ENCODE measurements at regions not wholly inside any gene's neighbourhood (a gene's known extent, or its start where the extent isn't known, plus 50 kb on each side); places are given as distances from the start of the nearest gene placed in this dataset.
"Not testable (repeated sequence)": the region's sequence is repeated elsewhere in the genome, so short reads cannot be mapped to it uniquely, and the experiment has no call there.

DNA sequence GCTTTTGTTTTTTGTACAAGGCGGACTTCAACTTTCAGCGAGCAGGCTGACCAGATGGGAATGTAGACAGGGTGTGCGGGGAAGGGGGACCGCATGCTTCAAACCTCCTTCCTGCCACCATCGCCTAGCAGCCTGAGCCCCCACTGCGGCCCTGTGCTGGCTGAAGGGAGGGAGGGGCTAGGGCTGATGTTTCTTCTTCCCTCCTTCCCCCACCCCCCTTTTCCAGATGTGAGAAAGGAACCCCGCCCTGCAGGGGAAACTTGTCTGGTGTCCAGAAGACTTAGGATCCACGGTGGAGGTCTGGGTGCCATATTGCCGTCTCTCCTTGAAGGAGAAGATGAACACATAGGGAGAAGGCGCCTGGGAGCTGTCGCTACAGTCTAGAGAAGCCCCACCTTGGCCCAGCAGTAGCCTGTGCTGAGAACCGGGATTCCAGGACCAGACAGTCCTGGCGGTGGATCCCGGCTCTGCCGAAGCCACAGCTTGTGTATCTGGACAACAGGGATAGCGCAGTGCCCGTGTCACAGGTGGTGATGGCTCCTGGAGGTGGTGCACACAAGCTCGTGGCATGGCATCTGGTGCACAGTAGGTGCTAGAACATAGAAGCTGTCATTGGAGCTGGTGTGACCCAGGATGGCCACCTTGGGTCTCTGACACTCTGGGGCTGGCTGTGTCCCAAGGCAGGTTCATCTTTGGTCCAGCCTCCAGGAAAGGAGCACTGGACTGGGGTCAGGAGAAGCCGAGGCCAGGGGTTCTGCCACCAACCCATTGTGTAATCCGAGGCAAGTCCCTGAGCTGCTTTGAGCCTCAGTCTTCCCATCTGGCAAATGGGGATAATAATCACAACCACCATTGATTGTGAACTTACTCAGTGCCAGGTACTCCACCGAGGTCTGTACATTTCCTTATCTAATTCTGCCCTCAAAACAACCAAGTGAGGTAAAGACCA lies 205.6 kb downstream of the C9orf50 start:
- peaks cover 17 to 27% of the 10 kb centered on the region in 2 donors for H3K4me1 ChIP-seq (ENCODE audit: control insufficient read depth in 1 of 2, low read depth in 2 of 2)
- H3K4me3 ChIP-seq = no peak overlapping the region
- no peak for DNase-seq (ENCODE audit: low spot score)
- no peaks in the 10 kb centered on the region for H3K27me3 ChIP-seq (replicated peaks; ENCODE audit: insufficient read depth)
- no peaks in the 10 kb centered on the region for H3K36me3 ChIP-seq
- no peaks in the 10 kb centered on the region for H3K9me3 ChIP-seq
- TF ChIP-seq, protein P1, sequence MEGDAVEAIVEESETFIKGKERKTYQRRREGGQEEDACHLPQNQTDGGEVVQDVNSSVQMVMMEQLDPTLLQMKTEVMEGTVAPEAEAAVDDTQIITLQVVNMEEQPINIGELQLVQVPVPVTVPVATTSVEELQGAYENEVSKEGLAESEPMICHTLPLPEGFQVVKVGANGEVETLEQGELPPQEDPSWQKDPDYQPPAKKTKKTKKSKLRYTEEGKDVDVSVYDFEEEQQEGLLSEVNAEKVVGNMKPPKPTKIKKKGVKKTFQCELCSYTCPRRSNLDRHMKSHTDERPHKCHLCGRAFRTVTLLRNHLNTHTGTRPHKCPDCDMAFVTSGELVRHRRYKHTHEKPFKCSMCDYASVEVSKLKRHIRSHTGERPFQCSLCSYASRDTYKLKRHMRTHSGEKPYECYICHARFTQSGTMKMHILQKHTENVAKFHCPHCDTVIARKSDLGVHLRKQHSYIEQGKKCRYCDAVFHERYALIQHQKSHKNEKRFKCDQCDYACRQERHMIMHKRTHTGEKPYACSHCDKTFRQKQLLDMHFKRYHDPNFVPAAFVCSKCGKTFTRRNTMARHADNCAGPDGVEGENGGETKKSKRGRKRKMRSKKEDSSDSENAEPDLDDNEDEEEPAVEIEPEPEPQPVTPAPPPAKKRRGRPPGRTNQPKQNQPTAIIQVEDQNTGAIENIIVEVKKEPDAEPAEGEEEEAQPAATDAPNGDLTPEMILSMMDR (IDR thresholded peaks at IDR 0.05) = no peak
- no peak for ATAC-seq (ENCODE audit: insufficient number of reproducible peaks, low FRiP score, low read depth)
- H3K27ac ChIP-seq = peak overlapping the region in 1 of 2 donors; percentile 100

DNA sequence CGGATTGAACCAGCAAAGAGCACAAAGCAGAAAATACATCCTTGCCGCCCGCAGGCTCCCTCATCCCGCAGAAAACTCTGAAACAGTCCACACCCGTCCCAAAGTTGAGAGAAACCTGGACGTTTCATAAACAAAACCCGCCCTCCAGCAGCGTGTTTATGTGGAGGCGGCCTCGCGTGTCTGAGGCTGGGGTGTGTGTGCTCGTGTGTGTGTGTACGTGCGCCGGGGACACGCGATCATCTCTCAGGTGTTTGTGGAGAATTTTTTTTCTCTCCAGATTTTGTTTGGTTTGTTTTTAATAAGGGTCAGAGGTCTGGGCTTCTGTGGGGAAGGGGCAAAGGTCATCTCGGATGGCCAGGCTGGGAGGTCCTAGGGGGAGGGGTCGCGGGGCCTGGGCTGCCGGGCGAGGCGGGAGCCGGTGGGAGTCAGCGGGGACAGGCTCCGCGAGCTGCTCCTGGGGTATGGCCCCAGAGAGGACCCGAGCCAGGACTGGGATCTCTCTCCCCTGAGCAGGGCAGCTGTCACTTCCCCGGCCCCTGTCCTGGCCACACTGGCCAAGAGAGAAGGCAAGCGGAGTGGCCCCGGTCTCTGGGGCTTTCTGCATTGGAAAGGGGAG lies 206.4 kb downstream of the C9orf50 start:
- TF ChIP-seq, protein P1 (IDR thresholded peaks at IDR 0.05) = no peak
- Histone ChIP-seq H3K36me3 (no peaks in the 10 kb centered on the region), H3K4me1 (ENCODE audit: control insufficient read depth in 1 of 2, low read depth in 2 of 2) (peaks cover 17 to 27% of the 10 kb centered on the region in 2 donors), H3K27me3 (replicated peaks; ENCODE audit: insufficient read depth) (no peaks in the 10 kb centered on the region), H3K9me3 (no peaks in the 10 kb centered on the region), H3K4me3 (peak overlapping the region; percentile 72), H3K27ac (peak overlapping the region; percentile 100)
- ATAC-seq (ENCODE audit: insufficient number of reproducible peaks, low FRiP score, low read depth) (no peak), DNase-seq (ENCODE audit: low spot score) (no peak)

DNA sequence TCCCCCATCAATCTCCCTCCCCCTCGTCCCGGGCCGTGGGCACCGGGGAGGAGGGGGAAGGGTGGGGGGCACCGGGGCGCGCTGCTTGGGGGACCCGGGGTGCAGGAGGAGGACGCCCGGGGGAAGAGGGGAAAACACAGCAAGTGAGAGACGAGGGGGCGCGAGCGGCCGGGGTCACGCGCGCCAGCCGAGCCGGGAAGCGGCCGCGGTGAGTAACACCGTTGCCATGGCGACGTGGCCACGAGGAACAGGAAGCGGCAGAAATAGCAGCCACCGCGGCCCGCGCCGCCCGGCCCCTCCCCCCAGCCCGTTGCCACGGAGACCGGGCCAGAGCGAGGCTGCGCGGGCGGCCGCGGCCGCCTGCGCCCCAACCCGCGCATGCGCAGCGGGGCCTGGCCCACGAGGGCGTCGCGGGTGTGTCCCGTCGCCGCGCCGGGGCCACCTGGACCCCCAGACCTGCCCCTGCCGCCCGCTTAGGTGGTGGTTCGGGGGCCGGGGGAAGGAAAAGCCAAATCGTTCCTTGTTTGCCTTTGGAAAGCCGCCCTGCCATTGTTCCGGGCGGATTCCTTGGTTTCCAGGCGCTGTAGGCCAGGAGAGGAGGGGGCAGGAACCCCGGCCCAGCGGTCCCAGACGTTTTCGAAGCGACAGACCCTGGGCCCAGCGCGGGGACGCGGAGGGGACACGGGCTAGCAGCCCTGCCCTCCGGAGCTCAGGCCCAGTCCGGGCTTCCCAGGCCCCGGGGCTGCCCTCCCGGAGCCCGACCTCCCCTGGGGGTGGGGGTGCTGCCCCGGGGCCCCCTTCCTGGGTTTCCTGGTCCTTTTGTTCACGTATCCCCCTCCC lies 207.1 kb downstream of the C9orf50 start:
- Histone ChIP-seq H3K27ac (peak overlapping the region; percentile 100), H3K36me3 (no peaks in the 10 kb centered on the region), H3K9me3 (no peaks in the 10 kb centered on the region), H3K4me1 (ENCODE audit: control insufficient read depth in 1 of 2, low read depth in 2 of 2) (peaks cover 21 to 35% of the 10 kb centered on the region in 2 donors), H3K27me3 (replicated peaks; ENCODE audit: insufficient read depth) (no peaks in the 10 kb centered on the region), H3K4me3 (peak overlapping the region; percentile 72)
- TF ChIP-seq, protein P1 (IDR thresholded peaks at IDR 0.05) = no peak
- peak; percentile 99 for DNase-seq (ENCODE audit: low spot score)
- ATAC-seq (ENCODE audit: insufficient number of reproducible peaks, low FRiP score, low read depth) = peak; percentile 76

DNA sequence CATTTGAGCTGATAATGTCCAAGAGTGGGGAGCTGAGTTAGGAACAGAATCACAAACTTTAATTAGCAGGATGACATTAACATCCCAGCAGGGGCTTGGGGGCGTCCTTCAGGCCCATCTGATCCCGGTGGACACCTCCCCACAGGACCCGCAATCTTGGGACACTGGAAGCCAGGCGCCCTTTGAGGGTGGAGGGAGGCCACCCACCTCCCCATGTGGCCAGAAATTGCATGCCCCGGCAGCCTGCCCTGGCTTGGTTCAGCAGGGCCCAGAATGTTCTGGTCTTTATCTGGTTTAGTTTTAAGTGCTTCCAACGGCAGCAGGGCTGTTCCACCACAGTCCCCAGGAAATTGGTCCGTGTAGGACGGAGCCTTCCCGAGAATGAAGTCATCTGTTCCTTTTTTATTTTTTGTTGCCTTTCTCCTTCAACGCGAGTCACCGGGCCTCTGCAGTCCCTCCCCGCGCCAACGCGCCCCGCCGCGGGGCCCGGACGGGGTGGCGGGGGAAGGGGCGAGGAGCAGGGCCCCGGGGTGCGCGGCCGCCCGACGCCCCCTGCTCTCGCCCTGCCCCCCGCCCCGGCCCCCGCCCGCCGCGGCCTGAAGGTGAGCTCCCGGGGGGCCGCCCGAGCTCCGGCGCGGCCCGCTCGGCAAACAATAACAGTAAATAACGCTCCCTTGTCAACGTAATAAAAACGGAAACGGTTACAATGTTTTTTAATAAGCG lies 207.9 kb downstream of the C9orf50 start:
- H3K36me3 ChIP-seq = no peaks in the 10 kb centered on the region
- TF ChIP-seq, protein P1 (IDR thresholded peaks at IDR 0.05) = peak; percentile 28
- H3K9me3 ChIP-seq = no peaks in the 10 kb centered on the region
- ATAC-seq (ENCODE audit: insufficient number of reproducible peaks, low FRiP score, low read depth) (peak; percentile 82), DNase-seq (ENCODE audit: low spot score) (peak; percentile 67)
- H3K4me1 ChIP-seq (ENCODE audit: control insufficient read depth in 1 of 2, low read depth in 2 of 2) = peaks cover 25 to 42% of the 10 kb centered on the region in 2 donors
- no peaks in the 10 kb centered on the region for H3K27me3 ChIP-seq (replicated peaks; ENCODE audit: insufficient read depth)
- peak overlapping the region; percentile 100 for H3K27ac ChIP-seq
- H3K4me3 ChIP-seq = peak overlapping the region; percentile 72

DNA sequence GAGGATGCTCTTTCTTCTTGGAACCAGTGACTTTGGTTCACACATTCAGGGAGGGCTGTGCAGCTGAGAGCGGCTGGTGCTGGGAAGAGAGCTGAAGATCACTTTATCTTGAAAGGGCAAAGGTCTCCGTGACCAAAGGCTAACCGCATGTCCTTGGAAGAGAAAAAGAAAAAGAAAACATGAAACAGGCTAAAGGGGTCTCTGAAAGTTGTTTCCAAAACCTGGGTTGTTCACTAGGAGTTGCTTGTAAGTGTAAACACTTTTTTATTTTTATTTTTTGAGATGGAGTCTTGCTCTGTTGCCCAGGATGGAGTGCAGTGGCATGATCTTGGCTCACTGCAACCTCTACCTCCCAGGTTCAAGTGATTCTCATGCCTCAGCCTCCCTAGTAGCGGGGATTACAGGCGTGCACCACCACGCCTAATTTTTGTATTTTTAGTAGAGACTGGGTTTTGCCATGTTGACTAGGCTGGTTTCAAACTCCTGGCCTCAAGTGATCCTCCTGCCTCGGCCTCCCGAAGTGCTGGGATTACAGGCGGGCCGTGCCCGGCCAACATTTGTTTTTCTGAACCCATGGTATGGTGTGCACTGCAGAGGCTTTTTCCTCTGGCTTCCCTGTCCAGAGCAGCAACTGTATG lies 208.6 kb downstream of the C9orf50 start:
- Histone ChIP-seq H3K4me1 (ENCODE audit: control insufficient read depth in 1 of 2, low read depth in 2 of 2) (peaks cover 25 to 46% of the 10 kb centered on the region in 2 donors), H3K27ac (peak overlapping the region; percentile 100), H3K4me3 (peak overlapping the region; percentile 72)
- not testable (repeated sequence) for DNase-seq (ENCODE audit: low spot score); ATAC-seq (ENCODE audit: insufficient number of reproducible peaks, low FRiP score, low read depth); H3K36me3 ChIP-seq; H3K9me3 ChIP-seq; H3K27me3 ChIP-seq (replicated peaks; ENCODE audit: insufficient read depth)
